ENCODE measurements at regions not wholly inside any gene's neighbourhood (a gene's known extent, or its start where the extent isn't known, plus 50 kb on each side); places are given as distances from the start of the nearest gene placed in this dataset.

GRCh38 chr2:242015108-242016065 is 145.9 kb downstream of the RTP5 start:
- no peak for TF ChIP-seq ARNT (IDR thresholded peaks at IDR 0.05)
- no peak for TF ChIP-seq SP1 (IDR thresholded peaks at IDR 0.05)
- no peak for TF ChIP-seq BHLHE40 (IDR thresholded peaks at IDR 0.05; ENCODE audit: borderline replicate concordance)
- no peak for TF ChIP-seq SUZ12 (IDR thresholded peaks at IDR 0.05)
- no peak for TF ChIP-seq FOXM1 (IDR thresholded peaks at IDR 0.05; ENCODE audit: borderline replicate concordance)
- no peak for TF ChIP-seq ELF4 (IDR thresholded peaks at IDR 0.05)
- TF ChIP-seq TARDBP (IDR thresholded peaks at IDR 0.05): no peak
- TF ChIP-seq L3MBTL2 (conservative IDR thresholded peaks at IDR 0.05): no peak
- TF ChIP-seq CTBP1 (IDR thresholded peaks at IDR 0.05; ENCODE audit: borderline replicate concordance): no peak
- no peak for TF ChIP-seq FOXK2 (IDR thresholded peaks at IDR 0.05)
- TF ChIP-seq ZNF384 (IDR thresholded peaks at IDR 0.05): no peak
- TF ChIP-seq FOXA1 (IDR thresholded peaks at IDR 0.05): no peak

All from HEK293T (cell line).